GM20000 (cell line): ENCODE measurements at regions not wholly inside any gene's neighbourhood (a gene's known extent, or its start where the extent isn't known, plus 50 kb on each side); places are given as distances from the start of the nearest gene placed in this dataset.

Source experiments
- DNase-seq: peaks from one replicate; pipeline ENCODE4 v3.0.0; 2012; ENCODE audit warnings: low spot score
- TF ChIP-seq, protein P1 (sequence below): IDR thresholded peaks from 2 replicates; pipeline ENCODE4 v1.5.1; 2012; ENCODE audit warnings: mild to moderate bottlenecking, control low read depth; ENCODE audit errors: extremely low read depth, missing control alignments

DNA sequence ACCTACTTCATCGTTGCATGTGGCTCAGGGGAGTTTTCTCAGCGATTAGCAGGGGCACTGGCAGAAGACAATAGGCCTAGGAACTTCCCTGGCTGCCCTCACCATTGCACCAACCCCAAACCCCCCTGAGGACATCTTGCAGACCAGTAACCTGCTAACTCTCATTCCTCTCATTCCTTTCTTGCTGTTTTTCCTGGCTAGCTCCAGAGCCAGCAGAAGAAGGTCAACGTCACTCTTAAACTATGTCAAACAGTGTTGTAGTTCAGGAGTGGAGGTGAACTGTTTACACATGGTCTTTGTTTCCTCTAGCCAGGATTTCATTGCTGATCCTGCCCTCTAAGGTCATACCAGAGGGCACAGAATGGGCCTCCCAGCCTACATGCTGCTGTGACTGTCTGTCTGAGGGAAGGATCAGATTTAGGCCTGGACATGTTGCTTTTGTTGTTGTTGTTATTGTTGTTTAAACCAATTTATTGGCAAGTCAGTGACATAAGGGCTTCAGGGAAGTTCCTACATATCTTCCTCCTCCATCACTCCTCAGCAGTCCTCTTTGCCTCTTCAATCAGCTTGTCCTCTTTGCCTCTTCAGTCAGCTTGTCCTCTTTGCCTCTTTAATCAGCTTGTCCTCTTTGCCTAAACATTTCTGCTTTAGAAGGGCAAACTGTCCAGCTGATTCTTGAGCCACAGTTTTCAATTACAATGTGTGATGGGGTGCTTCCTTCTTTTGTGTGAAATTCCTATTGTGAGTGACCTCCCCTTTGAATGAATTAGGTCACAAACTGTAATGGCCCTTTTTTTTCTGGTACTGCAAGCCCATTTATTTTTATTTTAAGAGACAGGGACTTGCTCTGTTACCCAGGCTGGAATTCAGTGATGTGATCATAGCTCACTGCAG is 471.9 kb upstream of the TNP1 start:
- TF ChIP-seq, protein P1, sequence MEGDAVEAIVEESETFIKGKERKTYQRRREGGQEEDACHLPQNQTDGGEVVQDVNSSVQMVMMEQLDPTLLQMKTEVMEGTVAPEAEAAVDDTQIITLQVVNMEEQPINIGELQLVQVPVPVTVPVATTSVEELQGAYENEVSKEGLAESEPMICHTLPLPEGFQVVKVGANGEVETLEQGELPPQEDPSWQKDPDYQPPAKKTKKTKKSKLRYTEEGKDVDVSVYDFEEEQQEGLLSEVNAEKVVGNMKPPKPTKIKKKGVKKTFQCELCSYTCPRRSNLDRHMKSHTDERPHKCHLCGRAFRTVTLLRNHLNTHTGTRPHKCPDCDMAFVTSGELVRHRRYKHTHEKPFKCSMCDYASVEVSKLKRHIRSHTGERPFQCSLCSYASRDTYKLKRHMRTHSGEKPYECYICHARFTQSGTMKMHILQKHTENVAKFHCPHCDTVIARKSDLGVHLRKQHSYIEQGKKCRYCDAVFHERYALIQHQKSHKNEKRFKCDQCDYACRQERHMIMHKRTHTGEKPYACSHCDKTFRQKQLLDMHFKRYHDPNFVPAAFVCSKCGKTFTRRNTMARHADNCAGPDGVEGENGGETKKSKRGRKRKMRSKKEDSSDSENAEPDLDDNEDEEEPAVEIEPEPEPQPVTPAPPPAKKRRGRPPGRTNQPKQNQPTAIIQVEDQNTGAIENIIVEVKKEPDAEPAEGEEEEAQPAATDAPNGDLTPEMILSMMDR, result no peak
- DNase-seq, result no peak

DNA sequence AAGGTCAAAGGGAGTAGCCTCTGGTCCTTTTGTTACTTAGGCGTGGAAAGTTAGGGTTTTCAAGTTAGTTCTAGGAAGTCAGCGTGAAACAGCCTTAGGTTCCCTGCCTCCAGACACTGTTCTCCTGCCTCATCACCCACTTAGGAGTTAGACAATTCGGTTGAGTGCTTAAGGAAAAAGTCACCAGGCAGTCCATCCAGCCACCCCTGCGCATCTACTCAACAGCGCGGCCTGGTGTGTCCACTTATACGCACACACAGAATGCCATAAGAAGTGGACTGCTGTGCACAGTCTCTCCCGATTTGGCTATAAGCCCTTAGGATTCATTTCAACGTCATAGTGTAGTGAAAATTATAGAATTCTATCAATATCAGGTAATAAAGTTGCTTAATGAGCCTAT is 470.8 kb upstream of the TNP1 start:
- no peak for DNase-seq
- TF ChIP-seq, protein P1, result no peak

DNA sequence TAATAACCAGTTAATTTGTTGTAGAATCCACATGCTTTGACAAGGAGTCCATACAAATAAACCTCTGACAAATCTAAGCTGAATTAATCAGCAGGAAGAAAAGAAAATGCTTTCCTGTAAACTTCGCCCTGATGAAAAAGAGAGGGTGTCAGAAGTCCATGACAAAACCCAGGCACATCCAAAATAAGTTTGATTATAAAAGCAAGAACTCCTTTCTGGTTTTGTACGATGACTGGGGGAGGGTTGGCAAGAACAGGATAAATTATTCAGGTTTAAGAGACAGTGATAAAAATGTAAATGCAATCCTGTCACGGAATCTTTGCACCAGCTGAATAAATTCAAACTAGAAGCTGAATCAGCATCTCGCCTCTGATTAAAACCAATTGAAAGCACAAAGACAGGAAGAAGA is 469.2 kb upstream of the TNP1 start:
- TF ChIP-seq, protein P1, result no peak
- DNase-seq, result no peak

DNA sequence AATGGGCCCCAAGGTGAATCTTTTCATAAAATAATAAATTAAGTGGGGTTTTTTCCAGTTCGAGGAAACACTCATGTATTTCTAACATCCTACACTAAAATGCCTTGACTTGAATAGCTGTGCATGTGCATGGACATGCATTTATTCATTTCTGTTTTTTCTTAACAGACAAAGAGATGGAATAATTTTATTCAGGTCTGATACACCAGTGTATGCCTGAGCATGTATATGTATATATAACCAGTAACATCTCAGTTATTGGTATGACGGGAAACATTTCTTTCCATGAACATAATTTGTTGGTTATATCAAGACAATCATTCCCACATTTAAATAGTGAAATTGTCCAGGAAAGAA is 468.7 kb upstream of the TNP1 start:
- TF ChIP-seq, protein P1, result no peak
- no peak for DNase-seq

DNA sequence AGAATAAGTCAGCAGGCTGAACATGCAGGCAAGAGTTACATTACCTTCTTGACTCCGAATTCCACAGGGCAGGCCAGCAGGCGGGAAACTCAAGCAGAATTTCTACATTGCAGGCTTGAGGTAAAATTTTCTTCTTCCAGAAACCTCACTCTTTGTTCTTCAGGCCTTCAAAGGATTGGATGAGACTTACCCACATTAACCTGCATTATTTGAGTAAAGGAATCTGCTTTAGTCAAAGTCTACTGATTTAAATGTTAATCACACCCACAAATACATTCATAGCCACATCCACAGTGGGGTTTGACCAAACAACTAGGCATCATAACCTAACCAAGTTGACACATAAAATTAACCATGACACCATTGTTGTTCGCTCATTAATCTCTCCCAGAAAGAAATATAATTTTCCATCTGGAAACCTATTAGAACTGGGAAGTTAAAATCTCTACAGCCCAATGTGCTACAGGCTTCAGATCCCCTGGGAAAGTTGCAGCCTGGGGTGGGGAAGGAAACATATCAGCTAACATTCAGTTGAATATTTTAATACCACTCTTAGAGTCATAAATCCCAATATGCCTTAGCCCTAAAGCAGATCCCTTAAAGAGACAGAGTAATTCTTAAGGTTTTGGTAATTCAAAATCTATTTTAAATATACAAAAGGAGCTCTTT is 468.2 kb upstream of the TNP1 start:
- DNase-seq, result no peak
- TF ChIP-seq, protein P1, result no peak

DNA sequence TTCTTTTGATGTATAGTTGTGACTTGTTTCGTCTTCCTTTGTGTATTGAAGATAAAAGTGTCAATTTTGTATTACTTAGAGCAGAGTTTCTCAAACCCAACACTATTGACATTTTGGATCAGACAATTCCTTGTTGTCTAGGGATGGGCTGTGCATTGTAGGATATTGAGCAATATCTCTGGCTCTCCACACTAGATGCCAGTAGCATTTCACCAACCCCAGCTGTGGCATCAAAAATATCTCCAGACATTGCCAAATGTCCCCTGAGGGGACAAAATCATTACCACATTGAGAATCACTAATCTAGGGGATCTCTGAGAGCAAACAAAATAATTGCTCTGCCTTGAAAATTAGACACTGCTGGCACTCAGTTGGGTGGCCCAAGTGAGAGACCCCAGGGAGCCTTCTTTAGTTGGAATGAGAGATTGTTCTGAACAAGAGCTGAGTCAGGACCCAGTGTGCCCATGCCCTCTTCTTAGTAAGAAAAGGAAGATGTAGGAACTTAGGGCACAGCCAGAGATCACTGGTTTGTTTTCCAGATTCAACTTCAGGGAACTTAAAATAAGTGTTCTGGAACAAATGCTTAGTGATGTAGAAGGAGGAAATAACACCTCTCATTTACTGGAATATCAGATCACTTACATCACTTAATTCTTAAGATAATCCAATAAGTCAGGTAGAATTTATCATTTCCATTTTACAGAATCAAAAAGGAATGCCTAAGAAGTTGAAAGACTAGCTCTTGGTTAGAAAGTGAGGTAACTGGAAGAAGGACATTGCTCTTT is 466.6 kb upstream of the TNP1 start:
- TF ChIP-seq, protein P1, result no peak
- no peak for DNase-seq

DNA sequence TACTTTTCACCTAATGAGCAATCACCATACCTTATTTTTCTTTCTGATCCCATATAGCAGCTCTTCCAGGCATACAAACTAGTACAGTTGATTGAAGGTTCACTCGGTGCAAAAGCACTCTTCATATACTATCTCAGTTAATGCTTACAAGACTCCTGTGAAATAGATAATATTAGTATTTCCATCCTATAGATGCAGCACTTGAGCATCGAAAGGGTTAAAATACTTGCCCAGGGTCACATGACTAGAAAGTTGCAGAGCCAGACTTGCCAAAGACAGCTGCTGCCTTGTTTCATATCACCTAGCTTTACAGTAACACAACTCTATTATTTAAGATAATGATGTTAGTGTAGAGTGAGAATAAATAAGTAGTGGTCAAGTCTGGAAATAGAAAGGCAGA is 466.0 kb upstream of the TNP1 start:
- DNase-seq, result no peak
- TF ChIP-seq, protein P1, result no peak
